GM18951 (cell line): ENCODE measurements at regions not wholly inside any gene's neighbourhood (a gene's known extent, or its start where the extent isn't known, plus 50 kb on each side); places are given as distances from the start of the nearest gene placed in this dataset.

Experiments
- POLR2A ChIP-seq: IDR thresholded peaks from 4 replicates; pipeline ENCODE4 v1.6.1; 2011; ENCODE audit warnings: mild to moderate bottlenecking; ENCODE audit not compliant: insufficient read length, insufficient read depth; ENCODE audit errors: extremely low read depth
- in situ Hi-C: fragments of 300-500 bp; cut with MboI; formaldehyde crosslinking; loops from one replicate; pipeline ENCODE4 v1.12.0; 2022; ENCODE audit warnings: low sequenced_read_pairs, mixed read lengths, inconsistent platforms; ENCODE audit not compliant: unreplicated experiment

DNA sequence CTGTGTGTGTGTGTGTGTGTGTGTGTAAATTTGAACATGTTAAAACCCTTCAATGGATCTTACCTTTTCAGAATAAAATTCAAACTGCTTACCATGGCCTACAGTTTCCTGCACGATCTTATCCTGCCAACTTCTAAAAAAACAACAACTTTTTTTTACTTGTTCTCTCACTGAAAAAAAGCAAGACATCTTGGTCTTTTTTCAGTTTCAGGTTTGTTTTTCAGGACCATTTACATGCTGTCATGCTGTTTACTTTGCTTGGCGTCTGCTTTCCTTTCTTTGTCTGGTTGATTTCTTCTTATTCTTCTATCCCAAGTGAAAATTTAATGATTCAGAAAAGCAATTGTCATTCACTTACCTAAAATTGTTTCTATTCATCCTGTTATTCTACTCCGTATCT is 286.3 kb upstream of the TMEFF2 start:
- no peak for TF ChIP-seq POLR2A
- in situ Hi-C loops: no loop called here

DNA sequence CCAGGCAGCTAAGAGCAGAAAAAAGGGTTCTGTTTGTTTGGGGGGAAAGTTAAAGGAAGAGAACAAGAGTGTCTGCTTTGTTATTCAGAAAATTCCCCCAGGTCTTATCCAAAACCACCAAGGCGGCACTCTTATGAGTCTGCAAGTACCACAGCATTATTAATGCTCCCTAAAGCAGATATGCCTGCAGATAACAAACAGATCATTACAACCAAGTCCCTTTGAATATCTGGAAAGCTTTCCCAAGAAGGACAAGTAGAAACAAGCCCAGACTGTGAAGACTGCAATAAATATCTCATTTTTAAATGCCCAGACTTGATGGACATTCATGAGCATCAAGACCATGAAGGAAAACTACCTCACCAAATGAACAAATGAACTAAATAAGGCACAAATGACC is 278.6 kb upstream of the TMEFF2 start:
- TF ChIP-seq POLR2A: no peak
- in situ Hi-C loops: no loop called here

DNA sequence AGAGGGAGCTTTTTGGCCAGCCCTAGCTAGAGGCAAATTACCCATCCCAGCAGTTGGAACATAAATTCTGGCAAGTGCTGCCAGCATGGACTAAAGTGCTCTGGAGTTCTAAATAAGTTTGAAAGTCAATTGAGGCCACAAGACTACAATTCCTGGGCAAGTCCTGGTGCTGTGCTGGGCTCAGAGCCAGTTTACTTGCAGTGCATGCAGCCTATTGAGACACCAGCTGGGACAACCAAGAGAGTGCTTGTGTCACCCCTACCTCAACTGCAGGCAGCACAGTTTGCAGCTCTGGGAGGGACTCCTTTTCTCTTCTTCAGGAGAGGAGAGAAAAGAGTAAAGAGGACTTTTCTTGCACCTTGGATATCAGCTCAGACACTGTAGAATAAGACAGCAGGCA is 277.2 kb upstream of the TMEFF2 start:
- TF ChIP-seq POLR2A: no peak
- in situ Hi-C loops: no loop called here

DNA sequence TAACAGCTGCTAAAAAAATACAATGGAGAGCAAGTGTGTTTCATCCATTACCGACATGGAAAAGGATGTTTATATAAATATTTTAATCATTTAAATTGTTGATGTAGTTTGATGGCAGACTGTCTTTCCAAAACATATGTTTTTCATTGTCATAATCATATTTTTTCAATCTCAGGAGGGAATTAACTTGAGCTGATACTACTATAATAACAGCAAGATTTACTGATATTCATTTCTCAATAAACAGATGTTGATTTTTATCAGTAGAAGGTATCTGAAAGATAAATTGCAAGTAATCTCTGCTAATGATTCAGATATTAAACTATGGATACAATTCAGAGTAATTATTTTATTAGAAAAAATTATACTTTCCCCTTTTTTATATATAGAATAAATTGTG is 274.9 kb upstream of the TMEFF2 start:
- TF ChIP-seq POLR2A: no peak
- in situ Hi-C loops: no loop called here

DNA sequence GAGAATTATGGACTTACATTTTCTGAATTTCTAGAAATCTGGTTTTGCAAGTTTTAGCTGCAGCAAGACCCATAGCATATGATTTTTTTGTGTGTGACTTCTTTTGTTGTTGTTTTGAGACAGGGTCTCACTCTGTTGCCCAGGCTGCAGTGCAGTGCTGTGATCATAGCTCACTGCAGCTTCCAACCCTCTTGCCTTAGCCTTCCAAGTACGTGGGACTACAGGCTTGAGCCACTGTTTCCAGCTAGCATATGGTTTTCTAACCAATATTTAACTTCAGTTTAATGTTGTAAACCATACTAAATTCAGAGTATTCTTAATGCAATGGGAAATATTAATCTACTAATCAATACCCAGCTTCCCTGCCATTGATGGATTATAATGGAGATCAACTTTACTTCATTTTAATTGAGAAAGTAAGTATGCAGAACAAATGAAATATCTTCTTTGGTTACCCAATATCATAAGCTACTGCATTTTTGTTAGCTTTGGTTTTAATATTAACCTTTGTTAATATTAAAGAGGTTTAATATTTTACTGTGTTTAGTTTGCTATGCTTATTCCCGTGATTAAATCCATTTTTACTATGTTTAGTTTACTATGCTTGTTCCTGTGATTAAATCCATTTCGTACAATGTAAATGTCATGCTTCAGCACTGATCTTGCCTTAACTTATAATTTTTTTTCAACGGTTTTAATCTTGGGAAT is 273.4 kb upstream of the TMEFF2 start:
- no peak for TF ChIP-seq POLR2A
- in situ Hi-C loops: no loop called here

DNA sequence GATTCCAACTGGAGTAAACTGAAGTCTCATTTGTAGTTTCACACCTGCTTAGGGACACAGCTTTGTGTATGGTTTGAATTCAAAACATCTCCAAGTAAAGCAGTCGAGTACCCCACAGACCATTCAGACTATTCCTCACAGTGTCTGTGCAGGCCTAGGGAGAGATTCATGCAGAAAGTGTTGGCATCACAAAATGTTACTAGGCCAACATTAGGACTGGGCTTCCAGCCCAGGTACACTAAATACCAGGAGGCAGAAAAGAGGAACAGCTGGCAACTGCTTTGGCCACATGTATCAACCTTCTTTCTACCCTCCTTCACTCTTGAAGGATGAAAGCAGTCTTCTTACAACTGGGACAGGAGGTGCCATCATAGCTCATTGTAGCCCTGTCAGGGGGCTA is 270.4 kb upstream of the TMEFF2 start:
- TF ChIP-seq POLR2A: no peak
- in situ Hi-C loops: no loop called here

DNA sequence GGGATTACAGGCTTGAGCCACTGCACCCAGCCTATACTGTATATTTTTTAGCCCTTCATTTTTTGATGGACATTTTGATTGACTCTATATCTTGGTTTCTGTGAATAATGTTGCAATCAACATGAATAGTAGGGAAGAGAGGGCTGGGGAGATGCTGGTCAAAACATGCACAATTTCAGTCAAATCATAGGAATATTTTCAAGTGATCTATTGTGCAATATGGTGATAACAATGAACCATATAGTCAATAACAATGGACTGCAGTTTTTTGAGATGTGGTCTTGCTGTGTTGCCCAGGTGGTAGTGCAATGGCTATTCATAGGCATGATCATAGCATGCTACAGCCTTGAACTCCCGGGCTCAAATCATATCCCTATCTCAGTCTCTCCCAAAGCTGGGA is 264.7 kb upstream of the TMEFF2 start:
- in situ Hi-C loops: no loop called here
- TF ChIP-seq POLR2A: no peak

DNA sequence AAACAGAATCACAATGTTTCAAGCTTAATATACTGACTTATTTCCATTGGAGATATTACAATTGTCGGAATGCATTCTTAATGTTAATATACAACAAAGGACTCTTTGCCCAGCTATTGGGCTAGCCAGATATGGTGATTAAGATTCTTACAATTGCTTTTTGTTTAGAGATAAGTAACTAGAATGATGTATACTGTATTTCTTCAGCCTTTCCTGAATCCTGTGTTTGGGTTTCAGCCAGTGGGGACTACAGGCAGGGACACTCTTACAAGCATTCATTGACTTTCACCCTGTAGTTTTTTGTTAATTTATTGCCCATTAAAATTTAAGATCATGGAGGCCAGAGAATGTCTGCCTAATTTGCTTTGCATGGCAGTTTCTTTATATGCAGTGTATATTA is 254.1 kb upstream of the TMEFF2 start:
- no peak for TF ChIP-seq POLR2A
- in situ Hi-C loops: no loop called here

DNA sequence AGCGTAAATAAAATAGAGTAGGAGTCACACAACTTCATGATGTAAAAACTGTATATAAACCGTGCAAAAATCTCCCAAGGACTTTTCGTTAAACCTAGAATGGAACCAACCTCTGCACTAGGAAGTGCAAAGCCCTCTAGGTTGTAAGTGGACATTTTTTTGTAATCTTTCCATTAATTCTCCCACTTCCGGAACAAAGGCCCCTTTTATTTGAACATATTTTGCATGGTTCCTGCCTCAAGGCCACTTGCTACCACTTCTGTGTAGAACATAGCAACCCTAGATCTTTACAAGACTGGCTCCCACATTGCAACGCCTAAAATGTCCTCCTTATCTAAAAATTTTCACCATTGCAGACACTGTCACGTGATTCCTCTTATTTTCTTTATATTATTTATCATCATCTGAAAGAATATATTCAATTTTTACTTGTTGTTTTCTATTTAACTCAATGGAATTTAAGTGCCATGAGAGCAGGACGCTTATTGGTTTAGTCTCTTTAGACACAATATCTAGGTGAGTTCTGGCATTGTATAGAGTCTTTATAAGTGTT is 249.6 kb upstream of the TMEFF2 start:
- in situ Hi-C loops: no loop called here

DNA sequence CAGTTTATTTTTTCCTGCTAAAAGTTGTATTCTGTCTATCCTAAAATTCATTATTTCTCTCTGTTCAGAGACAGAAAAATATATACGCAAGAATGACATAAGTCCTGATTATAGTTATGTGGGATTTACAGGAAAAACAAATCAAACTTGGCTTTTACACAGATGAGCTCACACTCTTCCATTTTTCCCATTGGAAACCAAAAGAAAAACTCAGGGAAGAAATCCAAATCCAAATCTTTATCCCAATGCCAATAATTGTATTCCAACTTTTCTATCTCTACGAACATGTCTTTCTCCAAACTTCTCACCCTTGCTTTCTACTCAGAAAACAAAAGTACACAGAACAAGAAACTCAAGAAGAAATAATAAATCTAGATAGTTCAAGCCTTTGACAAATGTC is 249.1 kb upstream of the TMEFF2 start:
- in situ Hi-C loops: no loop called here
- TF ChIP-seq POLR2A: no peak

More for the DNA sequence above, 249.6 kb upstream of the TMEFF2 start:
- TF ChIP-seq POLR2A: no peak

DNA sequence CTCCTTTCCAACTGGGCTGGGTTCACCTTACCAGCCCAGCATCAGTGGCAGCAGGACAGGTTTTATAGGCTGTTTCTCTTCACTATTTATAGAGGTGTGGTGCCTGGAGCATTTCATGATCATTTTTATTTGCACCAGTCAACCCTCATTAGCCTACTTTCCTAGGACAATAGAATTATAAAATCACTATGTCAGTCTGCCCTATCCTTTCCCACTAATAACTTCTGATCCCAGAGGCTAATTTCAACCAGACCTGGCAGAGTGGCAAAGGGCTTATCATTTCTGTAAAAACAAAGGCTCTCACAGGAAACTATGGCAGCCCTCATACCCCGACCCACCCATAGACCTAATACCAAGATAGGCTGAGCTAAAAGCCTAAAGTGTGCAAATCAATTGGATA is 243.5 kb upstream of the TMEFF2 start:
- TF ChIP-seq POLR2A: no peak

DNA sequence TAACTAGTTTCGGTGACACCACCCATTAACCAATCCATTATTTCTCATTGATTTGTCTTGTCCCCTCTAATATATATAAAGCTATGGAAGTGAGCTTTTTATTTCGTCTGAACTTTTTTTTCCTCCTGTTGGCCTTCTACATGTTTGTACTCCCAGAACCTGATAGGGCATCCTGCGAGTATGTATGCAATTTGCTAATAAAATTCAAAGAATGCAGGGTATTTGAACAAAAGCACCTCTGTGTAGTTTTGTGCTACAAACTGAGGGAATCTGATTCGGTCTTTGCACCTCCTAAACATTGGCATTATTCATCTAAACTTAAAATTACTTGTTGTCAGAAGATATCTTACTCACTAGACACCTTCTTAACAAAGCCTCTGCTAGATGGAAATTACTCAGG is 242.9 kb upstream of the TMEFF2 start:
- in situ Hi-C loops: no loop called here
- no peak for TF ChIP-seq POLR2A

More for the DNA sequence above, 243.5 kb upstream of the TMEFF2 start:
- in situ Hi-C loops: no loop called here

DNA sequence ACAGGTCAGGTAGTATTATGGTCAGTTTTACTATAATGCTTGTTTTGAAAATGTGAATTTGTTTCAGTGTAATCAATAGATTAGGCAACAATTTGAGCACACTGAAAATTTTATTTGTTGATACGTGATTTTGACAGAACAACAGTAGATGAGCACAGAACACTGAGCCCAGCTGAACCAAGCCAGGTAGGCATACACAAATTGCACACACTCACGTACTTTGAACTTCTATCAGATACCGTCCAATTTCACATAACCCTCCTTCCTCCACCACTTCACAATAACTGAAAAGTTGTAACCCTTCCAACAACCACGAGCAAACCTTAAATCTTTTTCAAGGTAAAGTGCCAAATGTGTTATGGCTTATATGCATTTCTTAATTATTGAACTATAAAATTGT is 229.5 kb upstream of the TMEFF2 start:
- in situ Hi-C loops: no loop called here
- no peak for TF ChIP-seq POLR2A

DNA sequence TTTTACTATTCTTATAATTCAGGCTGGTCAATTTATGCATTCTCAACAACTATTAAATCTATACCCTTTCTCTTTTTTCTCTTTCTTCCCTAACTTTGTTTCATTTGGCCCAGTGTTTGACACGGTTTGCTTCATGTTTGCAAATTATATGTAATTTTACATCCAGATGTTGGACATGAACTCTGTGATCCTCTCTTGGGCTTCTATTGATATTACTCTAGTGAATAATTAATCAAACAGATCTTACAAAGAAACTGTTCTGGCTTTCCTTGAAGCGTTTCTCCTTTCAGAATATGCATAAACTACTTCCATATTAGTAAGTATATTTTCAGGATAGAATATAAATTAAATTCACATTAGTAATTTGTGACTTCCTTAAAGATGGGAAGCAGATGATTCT is 225.1 kb upstream of the TMEFF2 start:
- in situ Hi-C loops: no loop called here
- TF ChIP-seq POLR2A: no peak

DNA sequence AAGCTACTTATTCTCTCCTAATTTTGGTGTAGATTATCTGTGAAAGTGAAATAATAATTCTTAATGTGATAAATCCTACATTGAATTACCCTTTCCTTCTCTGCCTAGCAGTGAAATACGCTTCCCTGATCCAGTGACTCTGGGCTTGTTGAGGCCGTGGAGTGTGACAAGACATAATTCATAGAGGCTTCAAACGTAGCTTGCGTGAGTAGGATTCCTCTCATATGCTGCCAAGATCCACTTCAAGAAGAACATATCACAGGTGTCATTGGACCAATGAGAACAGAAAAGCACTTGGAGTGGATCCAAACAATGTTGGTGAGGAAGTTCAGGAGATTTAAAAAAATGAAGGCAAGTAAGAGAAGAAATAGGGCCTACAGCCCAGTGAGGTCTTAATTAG is 221.3 kb upstream of the TMEFF2 start:
- TF ChIP-seq POLR2A: no peak
- in situ Hi-C loops: no loop called here

DNA sequence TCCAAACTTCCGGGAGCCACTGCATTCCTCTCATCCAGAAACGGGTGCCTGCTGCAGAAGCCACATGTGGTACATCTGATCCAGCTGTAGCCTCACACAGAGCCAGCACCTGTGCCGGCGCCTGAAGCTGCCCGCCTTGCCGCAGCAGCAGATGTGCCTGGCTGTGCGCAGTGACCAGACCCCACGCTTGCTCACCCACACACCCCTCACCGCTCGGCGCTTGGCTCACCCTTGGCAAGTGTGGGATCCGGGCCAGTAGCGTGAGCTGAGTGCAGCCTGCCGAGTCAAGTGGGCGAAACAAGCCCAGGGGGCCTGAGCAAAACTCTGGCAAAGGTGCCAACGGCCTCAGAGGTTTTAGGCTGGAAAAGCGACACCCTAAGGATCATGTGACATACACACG is 220.1 kb upstream of the TMEFF2 start:
- no peak for TF ChIP-seq POLR2A
- in situ Hi-C loops: no loop called here
